Epidermal melanocyte (primary cell): ENCODE measurements at regions not wholly inside any gene's neighbourhood (a gene's known extent, or its start where the extent isn't known, plus 50 kb on each side); places are given as distances from the start of the nearest gene placed in this dataset.

ENCODE experiments used
- DNase-seq: peaks from one replicate; pipeline ENCODE4 v3.0.0; 2011; ENCODE audit warnings: low spot score; ENCODE audit not compliant: insufficient read length

DNA sequence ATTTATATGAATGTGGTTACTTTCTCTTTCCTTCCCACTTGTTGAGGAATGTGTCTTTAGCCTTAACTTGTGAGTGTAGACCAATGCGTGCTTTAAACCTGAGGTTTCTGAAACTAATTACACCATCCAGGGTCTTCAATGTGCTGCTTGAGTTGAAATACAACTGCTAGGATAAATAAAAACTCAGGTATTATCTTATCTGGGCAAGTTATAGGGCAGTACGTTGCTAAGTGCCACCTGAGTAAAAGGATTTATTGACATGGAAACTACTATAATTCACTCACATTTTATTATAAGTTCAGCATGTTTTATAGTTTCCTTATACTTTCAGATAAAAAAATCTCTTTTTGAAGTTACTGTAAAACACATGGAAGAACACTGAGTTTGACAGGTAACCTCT is 1136.8 kb upstream of the NUDT12 start:
- DNase-seq = no peak

GRCh38 chr5:104661256-104661655 is 1098.7 kb upstream of the NUDT12 start:
- no peak for DNase-seq

- no peak for DNase-seq
These were observed 1096.9 kb upstream of the NUDT12 start for GRCh38 chr5:104659497-104659896.

DNA sequence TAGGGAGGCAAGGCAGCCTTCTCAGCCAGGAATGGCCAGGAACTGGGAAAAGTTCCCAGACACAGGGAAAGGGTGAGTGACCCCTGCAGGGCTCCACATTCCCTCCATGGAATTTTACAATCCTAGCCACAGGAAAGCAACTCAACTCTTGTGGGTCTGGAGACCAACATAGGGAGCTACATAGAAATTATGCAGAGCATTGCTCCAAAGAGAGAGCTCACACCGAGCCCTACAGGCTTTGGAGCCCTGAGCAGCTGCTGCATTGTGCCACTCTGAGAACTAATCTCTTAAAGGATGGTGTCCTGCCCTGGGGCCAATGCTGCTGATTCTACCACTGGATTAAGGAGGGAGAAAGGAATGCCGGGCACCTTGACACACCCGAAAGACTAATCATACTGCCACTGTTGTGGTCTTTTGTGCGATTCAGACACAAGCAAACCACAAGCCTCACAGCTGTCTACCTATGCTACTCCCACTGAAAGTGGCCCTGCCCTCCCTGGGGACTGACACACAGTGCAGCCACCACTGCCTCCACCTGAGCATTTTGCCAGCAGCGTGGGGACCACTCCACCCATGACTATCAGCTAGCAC is 1089.8 kb upstream of the NUDT12 start:
- DNase-seq = no peak

DNA sequence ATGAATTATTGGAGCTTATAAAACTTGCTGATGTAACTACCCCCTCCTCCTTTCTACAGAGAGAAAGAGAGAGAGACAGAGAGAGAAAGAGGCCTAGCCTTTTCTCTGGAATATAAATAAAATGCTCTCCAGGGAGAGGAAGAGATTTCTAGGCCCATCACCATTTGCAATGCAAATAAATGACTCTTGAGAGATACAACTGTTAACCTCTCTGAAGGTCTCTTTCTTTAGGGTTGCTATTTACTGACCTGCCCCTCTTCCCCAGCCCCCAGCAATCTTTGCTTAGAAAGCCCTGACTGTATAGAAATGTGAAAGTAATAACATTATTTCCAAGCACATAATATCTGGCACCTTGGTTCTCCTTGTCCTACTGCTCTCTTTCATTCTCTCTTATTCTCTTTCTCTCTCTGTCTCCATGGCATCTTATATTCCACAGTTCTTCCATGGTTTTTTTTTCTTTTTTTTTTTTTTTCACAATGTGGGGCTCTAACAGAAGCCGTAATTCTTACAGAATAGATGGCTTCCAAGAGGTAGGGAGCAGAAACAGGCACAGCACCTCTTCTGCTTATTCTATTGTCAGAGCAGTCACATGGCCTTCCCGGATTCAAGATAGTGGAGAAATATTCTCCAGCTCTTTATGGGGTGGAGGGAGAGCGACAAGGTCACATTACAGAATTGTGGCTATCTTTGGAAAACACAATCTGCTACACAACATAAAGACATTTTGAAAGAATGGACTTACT is 1087.9 kb upstream of the NUDT12 start:
- DNase-seq = no peak

DNA sequence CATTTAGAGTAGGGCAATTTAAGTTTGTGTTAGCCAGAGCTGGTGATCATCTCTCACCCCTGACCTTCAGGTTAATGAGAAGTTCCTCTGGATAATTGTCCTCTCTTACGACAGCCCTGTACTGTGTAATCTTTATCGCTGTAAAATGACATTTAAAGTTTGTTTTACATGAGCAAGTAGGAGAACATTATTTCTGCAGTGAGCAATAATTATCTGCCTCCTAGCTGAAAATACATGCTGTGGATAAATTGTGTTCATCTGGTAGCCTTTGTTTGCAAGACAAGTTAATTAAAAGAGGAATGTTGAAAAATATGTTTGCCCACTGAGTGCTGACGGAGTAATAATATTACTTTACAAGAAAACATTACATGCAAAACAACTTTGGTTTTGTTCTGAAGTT is 1083.8 kb upstream of the NUDT12 start:
- DNase-seq = no peak

GRCh38 chr5:104643320-104643719 is 1080.7 kb upstream of the NUDT12 start:
- no peak for DNase-seq

- DNase-seq = no peak
These were observed 1072.6 kb upstream of the NUDT12 start for GRCh38 chr5:104635227-104635626.

GRCh38 chr5:104628911-104629310 is 1066.3 kb upstream of the NUDT12 start:
- no peak for DNase-seq

GRCh38 chr5:104626122-104626521 is 1063.5 kb upstream of the NUDT12 start:
- DNase-seq = no peak

- no peak for DNase-seq
These were observed 1049.4 kb upstream of the NUDT12 start for GRCh38 chr5:104612005-104612404.

DNA sequence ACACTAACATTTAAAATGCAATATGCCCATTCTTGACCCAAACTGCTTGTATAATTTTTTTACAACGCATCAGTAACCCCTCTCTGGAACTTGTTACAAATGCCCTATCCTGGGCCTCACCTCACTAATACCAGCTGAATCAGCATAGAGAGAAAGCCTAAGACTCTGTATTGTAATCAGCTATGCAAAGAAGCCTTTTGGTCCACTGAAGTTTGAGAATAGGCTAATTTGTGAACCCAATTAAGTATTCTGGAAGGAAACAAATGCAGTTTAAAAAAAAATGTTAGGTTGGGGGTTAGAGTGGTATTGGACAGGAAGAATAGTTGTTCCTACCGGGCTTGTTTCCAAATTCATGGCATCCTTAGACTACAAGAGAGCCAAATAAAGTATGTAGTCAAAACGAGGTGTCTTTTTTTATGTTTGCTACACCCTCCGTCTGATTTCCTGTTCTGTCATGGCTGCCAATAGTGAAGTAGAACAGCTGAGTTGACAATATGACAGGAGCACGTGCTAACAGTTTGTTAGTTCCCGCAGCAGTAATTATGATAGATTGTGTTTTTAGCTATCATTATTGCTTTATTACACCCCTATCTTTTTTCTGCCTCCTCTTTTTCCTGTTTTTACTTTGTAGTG is 1048.7 kb upstream of the NUDT12 start:
- DNase-seq = no peak

- DNase-seq = no peak
These were observed 1043.8 kb upstream of the NUDT12 start for GRCh38 chr5:104606258-104606829.

- no peak for DNase-seq
These were observed 1037.1 kb upstream of the NUDT12 start for GRCh38 chr5:104599726-104600125.

GRCh38 chr5:104598285-104598684 is 1035.7 kb upstream of the NUDT12 start:
- no peak for DNase-seq

- no peak for DNase-seq
These were observed 1032.3 kb upstream of the NUDT12 start for GRCh38 chr5:104594850-104595249.

DNA sequence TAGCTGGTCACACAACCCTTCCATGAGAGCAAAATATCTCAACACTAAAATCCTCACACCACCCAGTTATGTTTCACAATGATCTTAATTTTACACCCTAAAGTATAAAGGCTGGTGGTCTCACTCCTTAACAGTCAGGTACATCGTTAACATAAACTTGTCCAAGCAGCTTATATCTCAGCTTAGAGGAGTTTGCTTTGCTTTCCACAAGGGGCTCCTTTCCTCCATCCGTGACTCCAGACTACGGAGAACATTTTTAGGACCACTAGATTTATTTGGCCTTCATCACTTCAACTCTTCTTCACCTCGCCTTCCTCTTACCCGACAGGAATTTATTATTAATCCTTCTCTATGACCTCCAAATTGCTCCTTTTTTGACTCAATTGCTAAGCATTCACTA is 1014.1 kb upstream of the NUDT12 start:
- DNase-seq = no peak

DNA sequence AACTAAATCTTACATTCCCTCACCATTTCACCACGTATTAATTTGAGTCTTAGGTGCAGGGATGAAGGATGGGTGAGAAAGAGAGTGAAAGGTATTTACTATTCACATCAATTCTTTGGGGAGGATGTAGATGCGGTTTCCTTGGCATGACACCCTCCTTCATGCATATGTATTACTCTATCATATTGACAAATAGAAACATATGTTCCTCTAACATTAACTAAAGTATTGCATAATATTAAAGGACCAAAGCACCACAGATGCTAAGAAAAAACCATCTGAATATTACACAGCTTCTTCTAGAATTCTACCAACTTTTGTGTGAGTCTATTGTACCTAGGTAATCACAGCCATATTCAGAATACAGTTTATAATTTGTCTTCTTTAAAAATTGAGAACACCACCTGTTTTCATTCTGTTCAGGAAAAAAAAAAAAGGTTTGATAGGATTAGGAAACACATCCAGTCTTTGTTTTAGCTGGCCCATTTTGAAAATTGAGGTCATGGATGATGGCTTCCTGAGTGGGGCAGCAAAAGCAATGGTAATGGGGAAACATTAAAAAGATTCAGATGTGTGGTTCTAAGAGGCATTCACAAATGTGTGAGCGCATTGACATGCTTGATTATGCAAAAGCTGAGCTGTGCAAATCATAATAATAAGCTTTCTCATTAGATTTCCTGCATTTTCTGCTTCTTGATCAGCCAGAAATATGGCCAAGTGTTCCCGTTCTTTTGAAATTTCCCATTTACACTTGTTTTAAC is 1011.5 kb upstream of the NUDT12 start:
- no peak for DNase-seq

DNA sequence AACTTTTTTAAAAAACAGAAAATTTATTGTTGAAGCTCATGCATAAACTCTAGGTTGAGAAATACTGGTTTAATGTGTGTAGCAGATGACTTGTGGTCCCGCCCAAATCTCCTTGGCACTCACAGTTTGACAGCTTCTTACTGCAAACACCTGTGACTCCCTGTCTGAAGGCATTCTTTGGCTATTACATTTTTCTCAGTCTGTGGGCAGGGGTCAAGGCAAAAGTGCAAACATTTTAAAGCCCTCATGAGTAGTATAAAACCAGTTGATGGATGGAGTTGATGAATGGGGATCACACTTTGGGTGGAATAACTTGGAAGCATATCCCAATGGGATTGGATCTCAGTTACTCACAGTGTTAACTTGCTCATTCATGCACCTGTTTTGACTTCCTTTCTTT is 1007.0 kb upstream of the NUDT12 start:
- DNase-seq = no peak

- DNase-seq = no peak
These were observed 1001.9 kb upstream of the NUDT12 start for GRCh38 chr5:104564530-104564929.

GRCh38 chr5:104556957-104557356 is 994.4 kb upstream of the NUDT12 start:
- no peak for DNase-seq

- no peak for DNase-seq
These were observed 989.0 kb upstream of the NUDT12 start for GRCh38 chr5:104551628-104552027.
